ENCODE measurements at regions not wholly inside any gene's neighbourhood (a gene's known extent, or its start where the extent isn't known, plus 50 kb on each side); places are given as distances from the start of the nearest gene placed in this dataset.

GRCh38 chr12:75974323-75975187 lies 57.0 kb downstream of the PHLDA1 start:
- Histone ChIP-seq H3K36me3 (ENCODE audit: control insufficient read depth, insufficient read depth, low read length) (no peaks in the 10 kb centered on the region), H3K4me1 (ENCODE audit: control insufficient read depth, insufficient read depth, low read length) (peaks cover 8% of the 10 kb centered on the region), H3K27ac (ENCODE audit: insufficient read depth, low read depth, low read length, poor library complexity, severe bottlenecking) (no peak overlapping the region), H3K27me3 (ENCODE audit: control insufficient read depth, insufficient read depth, low read length, poor library complexity, severe bottlenecking) (no peaks in the 10 kb centered on the region), H3K9me3 (ENCODE audit: control insufficient read depth, low read length) (no peaks in the 10 kb centered on the region), H3K4me3 (ENCODE audit: insufficient read depth, low read depth, low read length) (no peak overlapping the region)
- 86 to 90% methylated on average over 5 of the region's 5 CpGs for WGBS, 2 experiments

- Histone ChIP-seq H3K9me3 (ENCODE audit: control insufficient read depth, low read length) (no peaks in the 10 kb centered on the region), H3K4me1 (ENCODE audit: control insufficient read depth, insufficient read depth, low read length) (peaks cover 3% of the 10 kb centered on the region), H3K4me3 (ENCODE audit: insufficient read depth, low read depth, low read length) (no peak overlapping the region), H3K27me3 (ENCODE audit: control insufficient read depth, insufficient read depth, low read length, poor library complexity, severe bottlenecking) (no peaks in the 10 kb centered on the region), H3K36me3 (ENCODE audit: control insufficient read depth, insufficient read depth, low read length) (no peaks in the 10 kb centered on the region), H3K27ac (ENCODE audit: insufficient read depth, low read depth, low read length, poor library complexity, severe bottlenecking) (no peak overlapping the region)
- WGBS, 2 experiments = 80 to 91% methylated on average over 3 to 4 of the region's 4 CpGs
Measured at GRCh38 chr12:75971253-75971652, 60.3 kb downstream of the PHLDA1 start.

DNA sequence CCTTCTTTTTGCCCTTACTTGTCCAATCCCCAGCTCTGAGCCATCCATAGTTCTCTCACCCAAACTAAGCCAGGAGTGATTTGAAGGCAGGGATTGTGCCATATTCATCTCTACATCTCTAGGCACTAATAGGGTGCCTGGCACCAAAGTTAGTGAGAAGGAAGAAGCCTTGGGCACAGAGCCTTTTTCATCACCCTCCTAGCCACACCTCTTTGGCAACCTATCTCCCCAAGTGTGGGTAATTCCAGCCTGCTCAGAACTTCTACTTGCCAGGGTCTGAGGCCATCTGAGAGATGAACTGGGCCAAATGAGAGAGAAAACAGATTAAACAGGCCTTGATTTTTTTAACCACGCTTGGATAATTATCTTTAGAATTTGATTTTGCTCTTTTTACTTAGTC lies 61.3 kb downstream of the PHLDA1 start:
- WGBS, 2 experiments = 89% methylated on average over 1 of the region's 1 CpG; no CpG with 5 or more reads in 1 of the 2 experiments
- Histone ChIP-seq H3K27ac (ENCODE audit: insufficient read depth, low read depth, low read length, poor library complexity, severe bottlenecking) (no peak overlapping the region), H3K4me3 (ENCODE audit: insufficient read depth, low read depth, low read length) (no peak overlapping the region), H3K4me1 (ENCODE audit: control insufficient read depth, insufficient read depth, low read length) (peaks cover 3% of the 10 kb centered on the region), H3K27me3 (ENCODE audit: control insufficient read depth, insufficient read depth, low read length, poor library complexity, severe bottlenecking) (no peaks in the 10 kb centered on the region), H3K9me3 (ENCODE audit: control insufficient read depth, low read length) (no peaks in the 10 kb centered on the region), H3K36me3 (ENCODE audit: control insufficient read depth, insufficient read depth, low read length) (no peaks in the 10 kb centered on the region)

GRCh38 chr12:75969768-75970167 lies 61.8 kb downstream of the PHLDA1 start:
- Histone ChIP-seq H3K4me3 (ENCODE audit: insufficient read depth, low read depth, low read length) (no peak overlapping the region), H3K27ac (ENCODE audit: insufficient read depth, low read depth, low read length, poor library complexity, severe bottlenecking) (no peak overlapping the region), H3K4me1 (ENCODE audit: control insufficient read depth, insufficient read depth, low read length) (peaks cover 3% of the 10 kb centered on the region), H3K36me3 (ENCODE audit: control insufficient read depth, insufficient read depth, low read length) (no peaks in the 10 kb centered on the region), H3K9me3 (ENCODE audit: control insufficient read depth, low read length) (no peaks in the 10 kb centered on the region), H3K27me3 (ENCODE audit: control insufficient read depth, insufficient read depth, low read length, poor library complexity, severe bottlenecking) (no peaks in the 10 kb centered on the region)
- 34 to 38% methylated on average over 5 of the region's 5 CpGs for WGBS, 2 experiments

DNA sequence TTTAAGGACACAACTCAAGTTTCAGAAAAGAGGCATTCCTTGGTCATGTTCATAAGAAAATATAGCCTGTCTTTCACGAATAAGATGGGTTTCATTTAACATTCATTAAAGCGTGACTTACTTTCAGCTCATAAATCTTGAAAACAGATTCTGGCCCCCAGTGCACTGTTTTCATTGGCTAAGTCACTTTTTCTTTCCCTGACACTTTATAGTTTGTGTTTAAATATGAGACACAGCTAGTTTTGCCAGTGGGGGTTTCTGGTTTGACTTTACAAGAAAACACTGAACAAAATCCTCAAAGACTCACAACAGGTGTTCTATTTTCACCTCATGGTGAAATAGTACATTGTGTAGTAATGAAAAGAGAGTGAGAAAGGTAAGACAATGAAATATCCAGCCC lies 65.9 kb downstream of the PHLDA1 start:
- WGBS, 2 experiments = 92 to 95% methylated on average over 2 of the region's 2 CpGs
- Histone ChIP-seq H3K36me3 (ENCODE audit: control insufficient read depth, insufficient read depth, low read length) (no peaks in the 10 kb centered on the region), H3K4me3 (ENCODE audit: insufficient read depth, low read depth, low read length) (no peak overlapping the region), H3K27ac (ENCODE audit: insufficient read depth, low read depth, low read length, poor library complexity, severe bottlenecking) (no peak overlapping the region), H3K27me3 (ENCODE audit: control insufficient read depth, insufficient read depth, low read length, poor library complexity, severe bottlenecking) (no peaks in the 10 kb centered on the region), H3K9me3 (ENCODE audit: control insufficient read depth, low read length) (no peaks in the 10 kb centered on the region), H3K4me1 (ENCODE audit: control insufficient read depth, insufficient read depth, low read length) (no peaks in the 10 kb centered on the region)

DNA sequence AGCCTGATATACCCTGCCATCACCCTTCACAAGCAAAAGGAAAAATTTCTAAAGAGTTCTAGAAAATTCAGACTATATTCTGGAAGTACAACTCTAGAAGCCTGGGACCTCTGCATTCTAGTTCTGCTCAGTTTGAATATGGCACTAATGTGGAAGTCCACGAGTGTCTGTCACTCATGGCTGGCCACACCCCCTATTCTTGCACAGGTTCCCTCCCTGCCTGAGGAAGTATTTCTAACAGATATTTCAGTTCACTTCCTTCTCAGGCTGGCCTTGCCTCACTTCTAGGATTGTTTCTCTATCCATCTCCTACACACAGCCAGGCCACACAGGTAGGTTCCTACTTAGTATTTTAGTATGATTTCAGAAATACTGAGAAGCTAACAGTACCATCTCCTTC lies 67.4 kb downstream of the PHLDA1 start:
- 88 to 89% methylated on average over 1 of the region's 1 CpG for WGBS, 2 experiments
- Histone ChIP-seq H3K27me3 (ENCODE audit: control insufficient read depth, insufficient read depth, low read length, poor library complexity, severe bottlenecking) (no peaks in the 10 kb centered on the region), H3K36me3 (ENCODE audit: control insufficient read depth, insufficient read depth, low read length) (no peaks in the 10 kb centered on the region), H3K27ac (ENCODE audit: insufficient read depth, low read depth, low read length, poor library complexity, severe bottlenecking) (no peak overlapping the region), H3K4me3 (ENCODE audit: insufficient read depth, low read depth, low read length) (no peak overlapping the region), H3K9me3 (ENCODE audit: control insufficient read depth, low read length) (no peaks in the 10 kb centered on the region), H3K4me1 (ENCODE audit: control insufficient read depth, insufficient read depth, low read length) (peaks cover 6% of the 10 kb centered on the region)

GRCh38 chr12:75961878-75962277 lies 69.7 kb downstream of the PHLDA1 start:
- H3K27ac ChIP-seq (ENCODE audit: insufficient read depth, low read depth, low read length, poor library complexity, severe bottlenecking) = no peak overlapping the region
- peaks cover 7% of the 10 kb centered on the region for H3K4me1 ChIP-seq (ENCODE audit: control insufficient read depth, insufficient read depth, low read length)
- WGBS, 2 experiments = 93 to 98% methylated on average over 2 to 4 of the region's 4 CpGs
- no peaks in the 10 kb centered on the region for H3K9me3 ChIP-seq (ENCODE audit: control insufficient read depth, low read length)
- H3K27me3 ChIP-seq (ENCODE audit: control insufficient read depth, insufficient read depth, low read length, poor library complexity, severe bottlenecking) = no peaks in the 10 kb centered on the region
- H3K36me3 ChIP-seq (ENCODE audit: control insufficient read depth, insufficient read depth, low read length) = no peaks in the 10 kb centered on the region
- no peak overlapping the region for H3K4me3 ChIP-seq (ENCODE audit: insufficient read depth, low read depth, low read length)

GRCh38 chr12:75960954-75961661 lies 70.5 kb downstream of the PHLDA1 start:
- Histone ChIP-seq H3K4me1 (ENCODE audit: control insufficient read depth, insufficient read depth, low read length) (peaks cover 7% of the 10 kb centered on the region), H3K27ac (ENCODE audit: insufficient read depth, low read depth, low read length, poor library complexity, severe bottlenecking) (no peak overlapping the region), H3K9me3 (ENCODE audit: control insufficient read depth, low read length) (no peaks in the 10 kb centered on the region), H3K36me3 (ENCODE audit: control insufficient read depth, insufficient read depth, low read length) (no peaks in the 10 kb centered on the region), H3K4me3 (ENCODE audit: insufficient read depth, low read depth, low read length) (no peak overlapping the region), H3K27me3 (ENCODE audit: control insufficient read depth, insufficient read depth, low read length, poor library complexity, severe bottlenecking) (no peaks in the 10 kb centered on the region)
- 89 to 92% methylated on average over 6 of the region's 6 CpGs for WGBS, 2 experiments

DNA sequence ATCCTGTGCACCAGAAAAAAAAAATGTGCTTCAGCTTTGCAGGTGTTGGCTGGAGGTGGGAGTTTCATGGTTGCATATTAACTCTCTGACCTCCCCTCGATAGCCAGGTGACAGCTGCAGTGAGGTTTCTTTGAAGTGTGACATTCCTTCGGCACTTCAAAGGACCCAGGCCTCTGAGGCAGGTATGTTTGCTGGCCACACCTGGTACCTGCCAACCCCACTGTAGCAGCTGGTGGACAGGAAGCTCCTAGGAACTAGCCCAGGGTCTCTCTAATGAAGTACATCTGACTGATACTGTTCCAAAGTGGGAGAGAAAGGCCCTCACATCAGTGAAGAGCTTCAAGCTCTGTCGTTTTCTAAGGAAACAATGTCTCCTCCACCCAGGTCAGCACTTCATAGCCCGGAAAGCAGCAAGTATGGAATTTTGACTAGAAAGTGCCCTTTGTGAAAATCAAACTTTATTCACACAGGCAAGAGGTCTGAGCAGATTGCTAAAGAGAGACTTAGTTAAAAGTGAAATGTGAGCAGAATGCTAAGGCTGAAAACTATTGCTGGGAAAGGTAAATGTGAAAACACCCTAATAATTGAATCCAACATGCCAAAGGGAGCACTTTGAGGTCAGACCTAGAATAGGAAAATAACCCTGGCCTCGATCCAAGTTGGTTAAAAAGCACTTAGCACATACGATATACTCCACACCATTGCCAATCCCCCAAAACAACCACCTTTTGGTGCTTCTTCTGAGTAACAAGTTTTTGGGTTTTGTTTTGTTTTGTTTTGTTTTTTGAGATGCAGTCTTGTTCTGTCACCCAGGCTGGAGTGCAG lies 71.3 kb downstream of the PHLDA1 start:
- no peak overlapping the region for H3K27ac ChIP-seq (ENCODE audit: insufficient read depth, low read depth, low read length, poor library complexity, severe bottlenecking)
- peaks cover 7% of the 10 kb centered on the region for H3K4me1 ChIP-seq (ENCODE audit: control insufficient read depth, insufficient read depth, low read length)
- no peaks in the 10 kb centered on the region for H3K27me3 ChIP-seq (ENCODE audit: control insufficient read depth, insufficient read depth, low read length, poor library complexity, severe bottlenecking)
- H3K4me3 ChIP-seq (ENCODE audit: insufficient read depth, low read depth, low read length) = no peak overlapping the region
- H3K9me3 ChIP-seq (ENCODE audit: control insufficient read depth, low read length) = no peaks in the 10 kb centered on the region
- no peaks in the 10 kb centered on the region for H3K36me3 ChIP-seq (ENCODE audit: control insufficient read depth, insufficient read depth, low read length)
- WGBS, 2 experiments = 64 to 66% methylated on average over 5 to 6 of the region's 6 CpGs

- Histone ChIP-seq H3K9me3 (ENCODE audit: control insufficient read depth, low read length) (no peaks in the 10 kb centered on the region), H3K4me3 (ENCODE audit: insufficient read depth, low read depth, low read length) (no peak overlapping the region), H3K27me3 (ENCODE audit: control insufficient read depth, insufficient read depth, low read length, poor library complexity, severe bottlenecking) (no peaks in the 10 kb centered on the region), H3K36me3 (ENCODE audit: control insufficient read depth, insufficient read depth, low read length) (no peaks in the 10 kb centered on the region), H3K4me1 (ENCODE audit: control insufficient read depth, insufficient read depth, low read length) (peaks cover 7% of the 10 kb centered on the region), H3K27ac (ENCODE audit: insufficient read depth, low read depth, low read length, poor library complexity, severe bottlenecking) (no peak overlapping the region)
- WGBS, 2 experiments = 44 to 47% methylated on average over 2 of the region's 2 CpGs
Measured at GRCh38 chr12:75959506-75959905, 72.1 kb downstream of the PHLDA1 start.
